GM06990 (cell line): ENCODE measurements at regions not wholly inside any gene's neighbourhood (a gene's known extent, or its start where the extent isn't known, plus 50 kb on each side); places are given as distances from the start of the nearest gene placed in this dataset.
"Not testable (repeated sequence)": the region's sequence is repeated elsewhere in the genome, so short reads cannot be mapped to it uniquely, and the experiment has no call there.

Source experiments
- DNase-seq: peaks from one replicate; pipeline ENCODE4 v3.0.0-alpha.2; 2011; ENCODE audit not compliant: insufficient read length; ENCODE audit errors: extremely low read depth
- H3K27me3 ChIP-seq: replicated peaks from 2 replicates; pipeline ENCODE4 v1.6.0; 2011; ENCODE audit warnings: low read length; ENCODE audit not compliant: control insufficient read depth, insufficient read depth
- H3K36me3 ChIP-seq: 2 replicates; pipeline ENCODE4 v1.5.1; 2011; ENCODE audit warnings: low read length; ENCODE audit not compliant: control insufficient read depth, insufficient read depth
- H3K4me3 ChIP-seq: replicated peaks from 2 replicates; pipeline ENCODE4 v1.5.1; 2011; ENCODE audit warnings: low read depth, mild to moderate bottlenecking, control low read depth, low read length

DNA sequence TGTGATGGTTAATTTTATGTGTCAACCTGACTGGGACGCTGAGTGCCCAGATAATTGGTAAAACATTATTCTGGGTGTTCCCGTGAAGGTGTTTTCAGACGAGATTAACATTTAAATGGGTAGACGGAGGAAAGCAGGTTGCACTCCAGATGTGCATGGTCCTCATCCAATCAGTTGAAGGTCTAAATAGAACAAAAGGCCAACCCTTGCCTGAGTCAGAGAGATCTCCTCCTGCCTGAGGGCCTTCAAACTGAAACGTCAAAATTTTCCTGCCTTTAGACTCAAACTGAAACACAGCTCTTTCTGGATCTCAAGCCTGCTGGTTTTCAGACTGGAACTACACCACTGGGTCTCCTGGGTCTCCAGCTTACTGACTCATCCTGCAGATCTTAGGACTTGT lies 73.5 kb downstream of the NPIPA8 start:
- H3K36me3 ChIP-seq, H3K27me3 ChIP-seq, DNase-seq, H3K4me3 ChIP-seq: not testable (repeated sequence)

DNA sequence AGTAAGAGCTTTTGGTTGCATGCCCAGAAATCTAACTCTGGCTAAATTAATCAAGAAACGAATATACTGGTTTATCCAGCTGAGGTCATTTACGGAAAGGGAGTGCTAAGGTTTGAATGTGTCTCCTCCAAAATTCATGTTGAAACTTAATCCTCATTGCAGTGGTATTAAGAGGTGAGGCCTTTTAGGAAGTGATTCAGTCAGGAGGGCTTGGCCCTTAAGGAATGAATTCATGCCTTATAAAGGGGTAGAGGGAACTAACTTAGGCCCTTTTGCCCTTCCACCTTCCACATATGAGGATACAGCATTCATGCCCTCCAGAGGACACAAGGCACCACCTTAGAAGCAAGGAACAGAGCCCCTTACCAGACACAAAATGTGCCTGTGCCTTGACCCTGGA lies 74.7 kb downstream of the NPIPA8 start:
- H3K36me3 ChIP-seq, H3K4me3 ChIP-seq, H3K27me3 ChIP-seq, DNase-seq: not testable (repeated sequence)

DNA sequence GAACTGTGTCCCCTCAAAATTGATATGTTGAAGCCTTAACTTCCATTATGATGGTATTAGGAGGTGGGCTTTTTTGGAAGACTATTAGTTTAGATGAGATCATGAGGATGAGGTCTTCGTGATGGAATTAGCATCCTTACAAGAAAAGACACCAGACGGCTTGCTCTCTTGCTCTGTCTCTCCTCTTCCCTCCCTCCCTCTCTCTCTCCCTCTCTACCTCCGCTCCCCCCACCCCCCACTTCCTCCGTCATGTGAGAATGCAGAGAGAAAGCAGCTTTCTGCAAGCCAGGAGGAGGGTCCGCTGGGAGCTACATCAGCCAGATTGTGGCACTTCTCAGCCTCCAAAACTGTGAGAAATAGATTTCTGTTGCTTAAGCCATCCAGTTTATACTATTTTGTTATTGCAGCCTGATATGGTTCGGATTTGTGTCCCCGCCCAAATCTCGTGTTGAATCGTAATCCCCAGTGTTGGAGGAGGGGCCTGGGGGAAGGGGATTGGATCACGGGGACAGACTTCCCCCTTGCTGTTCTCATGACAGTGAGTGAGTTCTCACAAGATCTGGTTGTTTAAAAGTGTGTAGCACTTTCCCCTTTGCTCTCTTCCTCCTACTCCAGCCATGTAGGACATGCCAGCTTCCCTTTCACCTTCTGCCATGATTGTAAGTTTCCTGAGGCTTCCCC lies 76.9 kb downstream of the NPIPA8 start:
- not testable (repeated sequence) for H3K27me3 ChIP-seq, H3K36me3 ChIP-seq, DNase-seq, H3K4me3 ChIP-seq

DNA sequence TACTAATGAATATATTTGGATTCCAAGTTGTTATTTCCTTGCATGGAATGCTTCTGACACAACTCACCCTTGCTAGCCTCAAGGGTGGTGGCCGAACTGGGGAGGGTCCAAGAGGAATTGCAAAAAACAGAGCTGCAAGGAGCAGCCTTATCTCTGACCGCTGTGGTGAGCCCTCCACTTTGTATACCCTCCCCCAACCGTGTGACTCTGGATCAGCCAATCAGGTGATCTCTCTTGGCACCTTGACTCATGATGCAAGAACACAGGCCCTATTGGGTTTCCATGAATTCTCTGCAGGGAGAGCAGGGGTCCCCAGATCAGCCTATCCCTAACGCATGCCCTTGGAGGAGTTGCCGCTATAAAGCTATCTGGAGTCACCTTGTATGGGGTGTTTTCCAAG lies 83.6 kb downstream of the NPIPA8 start:
- DNase-seq, result not testable (repeated sequence)

DNA sequence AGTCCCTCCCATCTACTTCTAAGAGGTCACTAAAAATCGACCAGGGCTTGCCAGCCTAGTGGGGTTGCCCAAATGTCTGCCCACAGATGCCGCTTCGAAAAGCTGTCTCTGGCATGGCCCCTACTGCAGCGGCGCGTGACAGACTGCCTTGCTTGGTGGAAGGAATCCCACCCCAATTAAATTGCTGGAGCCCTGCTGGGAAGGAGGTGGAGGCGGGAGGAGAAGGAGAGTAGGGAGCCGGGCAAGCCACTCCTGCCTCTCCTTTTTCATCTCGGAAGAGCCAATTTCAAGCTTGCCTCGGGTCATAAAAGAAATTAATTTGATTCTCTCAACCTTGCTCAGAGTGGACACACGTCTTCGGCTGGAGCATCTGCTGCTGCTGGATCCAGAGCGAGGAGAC lies 106.0 kb downstream of the NPIPA8 start:
- DNase-seq, H3K27me3 ChIP-seq, H3K4me3 ChIP-seq, H3K36me3 ChIP-seq: not testable (repeated sequence)

More for the DNA sequence above, 83.6 kb downstream of the NPIPA8 start:
- not testable (repeated sequence) for H3K27me3 ChIP-seq, H3K4me3 ChIP-seq, H3K36me3 ChIP-seq

DNA sequence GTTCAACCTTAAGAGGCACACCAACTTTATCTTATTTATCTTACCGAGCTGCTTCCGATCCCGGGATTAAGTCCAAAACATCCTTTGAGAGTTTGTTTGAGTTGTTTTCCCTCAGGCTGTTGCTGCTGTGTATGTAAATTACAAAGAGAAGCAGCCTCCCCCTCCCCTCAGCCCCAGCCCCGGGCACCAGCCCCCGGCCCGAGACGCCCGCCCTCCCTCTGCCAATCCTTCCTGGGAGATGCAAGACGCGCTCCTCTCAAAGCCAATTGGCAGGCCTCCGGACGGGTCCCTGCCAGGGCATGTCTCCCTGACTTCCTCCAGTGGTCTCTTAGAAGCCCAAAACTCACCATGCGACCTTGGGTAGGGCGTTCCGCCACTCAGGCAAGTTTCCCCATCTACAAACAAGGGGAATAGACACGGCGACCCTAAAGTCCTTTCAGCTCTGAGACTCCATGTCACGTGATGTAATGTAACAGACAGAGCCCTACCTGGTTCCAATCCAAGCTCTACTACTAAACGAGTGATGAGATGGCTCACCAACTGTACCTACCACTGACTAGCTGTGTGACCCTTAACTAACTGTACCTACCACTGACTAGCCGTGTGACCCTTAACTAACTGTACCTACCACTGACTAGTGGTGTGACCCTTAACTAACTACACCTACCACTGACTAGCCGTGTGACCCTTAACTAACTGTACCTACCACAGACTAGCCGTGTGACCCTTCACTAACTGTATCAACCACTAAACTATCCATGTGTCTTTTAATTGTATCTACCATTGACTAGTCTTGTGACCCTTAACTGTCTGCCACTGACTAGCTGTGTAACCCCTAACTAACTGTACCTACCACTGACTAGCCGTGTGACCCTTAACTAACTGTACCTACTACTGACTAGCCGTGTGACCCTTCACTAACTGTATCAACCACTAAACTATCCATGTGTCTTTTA lies 114.2 kb downstream of the NPIPA8 start:
- not testable (repeated sequence) for H3K4me3 ChIP-seq, H3K36me3 ChIP-seq, H3K27me3 ChIP-seq, DNase-seq

DNA sequence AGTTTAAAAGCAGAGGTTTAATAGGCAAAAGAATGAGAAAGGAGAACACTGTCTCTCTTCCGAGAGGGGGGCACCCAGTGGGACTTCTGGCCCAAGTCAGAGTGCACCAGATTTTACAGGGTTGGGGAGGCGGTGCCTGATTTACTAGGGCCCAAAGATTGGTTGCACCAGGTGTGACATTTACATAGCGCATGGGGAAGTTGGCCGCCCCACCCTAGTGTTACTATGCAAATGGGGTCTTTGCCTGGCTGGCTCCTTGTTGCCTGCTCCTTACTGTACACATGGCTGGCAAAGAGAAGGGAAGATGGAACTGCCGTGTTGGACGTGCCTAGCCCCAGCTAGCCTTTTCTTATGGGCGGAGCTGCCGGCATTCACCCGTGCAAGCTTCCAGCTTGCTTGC lies 118.8 kb downstream of the NPIPA8 start:
- not testable (repeated sequence) for DNase-seq, H3K27me3 ChIP-seq, H3K36me3 ChIP-seq, H3K4me3 ChIP-seq

DNA sequence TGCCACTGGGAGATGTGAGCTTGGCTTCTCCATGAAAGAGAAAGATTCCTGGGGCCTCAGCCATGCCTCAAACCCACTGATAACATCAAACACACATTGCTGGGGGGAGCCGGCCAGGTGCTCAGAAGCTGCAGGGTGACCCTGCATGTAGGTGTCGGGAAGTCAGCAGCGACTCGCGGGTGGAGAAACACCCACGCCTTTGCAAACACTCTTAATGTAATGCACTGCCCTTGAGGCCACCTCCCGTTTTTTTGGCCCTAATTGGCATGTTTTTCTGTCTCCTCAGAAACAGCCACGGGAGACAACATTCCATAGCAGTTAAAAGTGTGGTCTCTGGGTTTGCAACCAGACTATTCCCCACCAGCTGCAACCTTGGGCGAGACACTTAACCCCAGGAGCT lies 119.7 kb downstream of the NPIPA8 start:
- not testable (repeated sequence) for H3K4me3 ChIP-seq, H3K36me3 ChIP-seq, DNase-seq, H3K27me3 ChIP-seq

DNA sequence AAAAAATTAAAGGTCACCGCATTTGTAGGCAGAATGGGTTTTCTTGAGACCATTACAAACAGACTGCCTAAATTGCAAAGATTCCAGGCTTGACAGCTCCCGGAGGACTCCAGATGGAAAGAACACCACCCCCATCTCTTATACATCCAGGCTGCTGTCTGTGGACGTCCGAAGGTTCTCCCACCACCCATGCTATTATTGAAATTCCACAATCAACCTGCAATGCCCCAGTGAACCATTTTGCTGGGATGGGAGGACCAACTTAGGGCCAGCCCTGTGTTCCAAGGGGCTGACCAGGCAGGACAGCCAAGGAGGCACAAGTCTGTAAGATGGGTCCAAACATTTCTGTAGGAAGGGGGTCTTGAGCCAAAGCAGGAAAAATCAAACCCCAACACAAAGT lies 122.7 kb downstream of the NPIPA8 start:
- H3K36me3 ChIP-seq, H3K4me3 ChIP-seq, DNase-seq, H3K27me3 ChIP-seq: not testable (repeated sequence)

DNA sequence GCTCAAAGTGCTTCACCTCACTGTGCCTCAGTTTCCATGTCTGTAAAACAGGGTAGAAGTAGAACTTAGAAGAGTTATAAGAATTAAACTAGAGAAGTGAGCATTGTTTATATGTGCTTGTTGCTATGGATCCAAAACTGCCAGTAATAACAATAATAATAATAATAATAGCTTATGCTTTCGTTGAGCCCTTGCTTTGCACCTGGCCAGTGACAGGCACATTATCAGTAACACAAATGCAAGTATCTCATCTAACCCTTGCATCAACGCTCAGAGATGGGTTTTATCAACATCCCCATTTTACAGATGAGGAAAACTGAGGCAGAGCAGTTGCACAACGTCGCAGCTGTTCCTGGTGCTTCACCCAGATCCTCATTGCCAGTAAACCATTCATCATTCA lies 125.0 kb downstream of the NPIPA8 start:
- H3K36me3 ChIP-seq, H3K4me3 ChIP-seq, H3K27me3 ChIP-seq, DNase-seq: not testable (repeated sequence)

DNA sequence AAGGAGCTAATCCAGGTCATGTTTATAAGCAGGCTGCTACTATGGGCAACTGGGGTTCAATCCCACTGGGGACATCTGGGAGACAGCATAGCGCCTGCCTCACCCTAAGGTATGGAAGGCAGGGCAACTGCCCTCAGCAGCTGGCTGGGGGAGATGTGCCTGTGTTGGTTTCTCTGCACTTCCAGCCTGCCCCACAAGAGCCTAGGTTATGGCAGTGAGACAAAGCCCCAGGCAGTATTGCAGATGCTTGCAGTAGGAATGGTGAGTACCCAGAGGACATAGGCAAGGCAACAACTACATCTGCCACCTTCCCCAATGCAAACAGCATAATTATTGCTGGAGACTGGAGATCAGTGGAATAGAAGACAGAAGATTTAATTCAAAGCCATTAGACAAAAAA lies 131.8 kb downstream of the NPIPA8 start:
- H3K36me3 ChIP-seq, H3K4me3 ChIP-seq, DNase-seq, H3K27me3 ChIP-seq: not testable (repeated sequence)

DNA sequence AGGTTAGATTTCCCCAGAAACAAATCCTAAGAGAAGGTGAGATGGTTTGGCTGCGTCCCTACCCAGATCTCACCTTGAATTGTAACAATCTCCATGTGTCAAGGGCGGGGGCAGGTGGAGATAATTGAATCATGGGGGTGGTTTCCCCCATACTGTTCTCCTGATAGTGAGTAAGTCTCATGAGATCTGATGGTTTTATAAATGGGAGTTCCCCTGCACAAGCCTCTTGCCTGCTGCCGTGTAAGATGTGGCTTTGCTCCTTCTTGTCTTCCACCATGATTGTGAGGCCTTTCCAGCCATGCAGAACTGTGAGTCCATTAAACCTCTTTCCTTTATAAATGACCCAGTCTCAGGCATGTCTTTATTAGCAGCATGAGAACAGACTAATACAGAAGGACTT lies 132.2 kb downstream of the NPIPA8 start:
- not testable (repeated sequence) for H3K27me3 ChIP-seq, H3K4me3 ChIP-seq, DNase-seq, H3K36me3 ChIP-seq

DNA sequence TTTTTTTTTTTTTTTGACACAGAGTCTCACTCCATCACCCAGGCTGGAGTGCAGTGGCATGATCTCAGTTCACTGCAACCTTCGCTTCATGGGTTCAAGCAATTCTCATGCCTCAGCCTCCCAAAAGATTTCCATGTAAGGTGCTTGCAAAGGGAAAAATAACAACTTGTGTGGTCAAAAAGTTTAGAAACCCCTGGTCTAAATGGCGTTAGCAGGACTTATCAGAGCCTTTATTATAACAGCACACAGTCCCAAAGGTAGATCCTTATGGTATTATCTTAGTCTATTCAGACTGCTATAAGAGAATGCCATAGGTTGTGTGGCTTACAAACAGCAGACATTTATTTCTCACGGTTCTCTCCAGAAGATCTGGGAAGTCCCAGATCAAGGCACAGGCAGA lies 135.0 kb downstream of the NPIPA8 start:
- not testable (repeated sequence) for DNase-seq, H3K36me3 ChIP-seq, H3K27me3 ChIP-seq, H3K4me3 ChIP-seq

DNA sequence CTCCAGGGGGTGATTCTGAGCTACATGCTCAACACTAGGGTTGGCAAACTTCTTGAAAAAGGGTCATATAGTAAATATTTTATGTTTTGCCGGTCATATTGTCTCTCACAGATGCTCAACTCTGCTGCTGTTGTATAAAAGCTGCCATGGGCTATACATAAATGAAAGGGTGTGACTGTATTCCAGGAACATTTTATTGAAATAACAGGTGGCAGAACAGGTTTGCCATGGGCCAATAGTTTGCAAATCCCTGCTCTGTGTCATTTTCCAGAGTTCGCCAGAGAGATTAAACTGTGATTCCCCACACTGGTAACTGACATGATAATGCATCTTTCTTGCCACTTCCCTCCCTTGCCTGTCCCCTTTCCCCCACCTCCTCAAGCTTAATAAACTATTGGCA lies 144.1 kb downstream of the NPIPA8 start:
- not testable (repeated sequence) for DNase-seq, H3K27me3 ChIP-seq, H3K36me3 ChIP-seq, H3K4me3 ChIP-seq
